Muscle of arm (tissue), 1 donor: ENCODE measurements at regions not wholly inside any gene's neighbourhood (a gene's known extent, or its start where the extent isn't known, plus 50 kb on each side); places are given as distances from the start of the nearest gene placed in this dataset.

ENCODE experiments used
- DNase-seq: peaks from one replicate; pipeline ENCODE4 v3.0.0-alpha.2; 2013

GRCh38 chr2:103810875-103811274 lies 1043.0 kb upstream of the POU3F3 start:
- DNase-seq: no peak

GRCh38 chr2:103814016-103814415 lies 1039.9 kb upstream of the POU3F3 start:
- DNase-seq: no peak

- no peak for DNase-seq
Measured at GRCh38 chr2:103815731-103816130, 1038.2 kb upstream of the POU3F3 start.

GRCh38 chr2:103817746-103818145 lies 1036.2 kb upstream of the POU3F3 start:
- DNase-seq: no peak

GRCh38 chr2:103818176-103818575 lies 1035.7 kb upstream of the POU3F3 start:
- DNase-seq: no peak

GRCh38 chr2:103819599-103819998 lies 1034.3 kb upstream of the POU3F3 start:
- no peak for DNase-seq

GRCh38 chr2:103823847-103824246 lies 1030.1 kb upstream of the POU3F3 start:
- no peak for DNase-seq

GRCh38 chr2:103847276-103847675 lies 1006.6 kb upstream of the POU3F3 start:
- DNase-seq: no peak

GRCh38 chr2:103859238-103859637 lies 994.7 kb upstream of the POU3F3 start:
- DNase-seq: no peak

- no peak for DNase-seq
Measured at GRCh38 chr2:103860016-103860415, 993.9 kb upstream of the POU3F3 start.

GRCh38 chr2:103868396-103868795 lies 985.5 kb upstream of the POU3F3 start:
- no peak for DNase-seq

- DNase-seq: no peak
Measured at GRCh38 chr2:103873716-103874351, 980.1 kb upstream of the POU3F3 start.

- DNase-seq: no peak
Measured at GRCh38 chr2:103875131-103875530, 978.8 kb upstream of the POU3F3 start.

- DNase-seq: no peak
Measured at GRCh38 chr2:103875531-103875930, 978.4 kb upstream of the POU3F3 start.

GRCh38 chr2:103876611-103877010 lies 977.3 kb upstream of the POU3F3 start:
- DNase-seq: no peak

- DNase-seq: no peak
Measured at GRCh38 chr2:103879101-103879500, 974.8 kb upstream of the POU3F3 start.

- no peak for DNase-seq
Measured at GRCh38 chr2:103880081-103880834, 973.7 kb upstream of the POU3F3 start.

GRCh38 chr2:103887625-103888024 lies 966.3 kb upstream of the POU3F3 start:
- DNase-seq: no peak

GRCh38 chr2:103896182-103896581 lies 957.7 kb upstream of the POU3F3 start:
- no peak for DNase-seq

GRCh38 chr2:103898561-103898960 lies 955.4 kb upstream of the POU3F3 start:
- no peak for DNase-seq

- DNase-seq: no peak
Measured at GRCh38 chr2:103902347-103902746, 951.6 kb upstream of the POU3F3 start.

- DNase-seq: no peak
Measured at GRCh38 chr2:103921161-103921560, 932.8 kb upstream of the POU3F3 start.

GRCh38 chr2:103942199-103942598 lies 911.7 kb upstream of the POU3F3 start:
- DNase-seq: no peak

- no peak for DNase-seq
Measured at GRCh38 chr2:103945083-103945482, 908.8 kb upstream of the POU3F3 start.
